HepG2 (cell line): ENCODE measurements at regions not wholly inside any gene's neighbourhood (a gene's known extent, or its start where the extent isn't known, plus 50 kb on each side); places are given as distances from the start of the nearest gene placed in this dataset.

ENCODE experiments used
- CTCF ChIP-seq: sonication (generic); formaldehyde crosslinking; IDR thresholded peaks from 2 replicates; pipeline ENCODE4 v1.5.0; 2020; ENCODE audit warnings: mild to moderate bottlenecking, missing genetic modification reagents, moderate library complexity
- ESRRA ChIP-seq: sonication (generic); formaldehyde crosslinking; IDR thresholded peaks from 2 replicates; pipeline ENCODE4 v1.5.1; 2020; ENCODE audit warnings: mild to moderate bottlenecking, low read depth, missing genetic modification reagents
- FOXJ3 ChIP-seq: sonication (generic); formaldehyde crosslinking; IDR thresholded peaks from 2 replicates; pipeline ENCODE4 v1.4.0; 2020; ENCODE audit warnings: missing genetic modification reagents, mild to moderate bottlenecking, borderline replicate concordance
- HIC2 ChIP-seq: sonication (generic); formaldehyde crosslinking; IDR thresholded peaks from 2 replicates; pipeline ENCODE4 v1.9.0; 2022; ENCODE audit warnings: low read depth, missing genetic modification reagents
- HMG20B ChIP-seq: conservative IDR thresholded peaks from 2 replicates; pipeline ENCODE4 v1.6.1; 2016; ENCODE audit warnings: missing genetic modification reagents, missing compliant biosample characterization
- MAFK ChIP-seq, 2 experiments: IDR thresholded peaks in 1 of 2; conservative IDR thresholded peaks in 1 of 2; 2 replicates each; pipeline ENCODE4 v1.6.1; 2011; ENCODE audit warnings: improper control_type of control experiment in 2 of 2, low read length in 2 of 2
- MED13 ChIP-seq: sonication (generic); formaldehyde crosslinking; IDR thresholded peaks from 2 replicates; pipeline ENCODE4 v1.5.0; 2020; ENCODE audit warnings: missing genetic modification reagents
- MXD1 ChIP-seq: sonication (generic); formaldehyde crosslinking; IDR thresholded peaks from 2 replicates; pipeline ENCODE4 v1.4.0; 2020; ENCODE audit warnings: mild to moderate bottlenecking, missing genetic modification reagents
- PCBP2 ChIP-seq: fragments of 200-400 bp; formaldehyde crosslinking; optimal IDR thresholded peaks from 2 replicates; pipeline ENCODE3; 2018; ENCODE audit warnings: low read length, low read depth; ENCODE audit not compliant: poor library complexity, severe bottlenecking
- ZFP36 ChIP-seq: fragments of 150-350 bp; IDR thresholded peaks from 2 replicates; pipeline ENCODE4 v1.6.1; 2018; ENCODE audit warnings: borderline replicate concordance, low read length, low read depth; ENCODE audit not compliant: partially characterized antibody
- ZNF136 ChIP-seq: sonication (generic); formaldehyde crosslinking; IDR thresholded peaks from 2 replicates; pipeline ENCODE4 v1.8.1; 2022; ENCODE audit warnings: low read depth, mild to moderate bottlenecking, moderate library complexity, missing genetic modification reagents
- ZNF335 ChIP-seq: sonication (generic); formaldehyde crosslinking; IDR thresholded peaks from 2 replicates; pipeline ENCODE4 v1.4.0; 2020; ENCODE audit warnings: missing genetic modification reagents
- ZNF878 ChIP-seq: sonication (generic); formaldehyde crosslinking; IDR thresholded peaks from 2 replicates; pipeline ENCODE4 v1.8.1; 2023; ENCODE audit warnings: mild to moderate bottlenecking, missing genetic modification reagents, moderate library complexity

- TF ChIP-seq HIC2 (CRISPR knock-in tag) (no peak), ZFP36 (no peak), FOXJ3 (CRISPR knock-in tag) (no peak), HMG20B (CRISPR knock-in tag) (no peak), CTCF (no peak), MED13 (no peak), ZNF136 (CRISPR knock-in tag) (no peak), ZNF335 (CRISPR knock-in tag) (no peak), ZNF878 (CRISPR knock-in tag) (no peak), MAFK (conservative IDR thresholded peaks at IDR 0.05 in 1 of 2, IDR thresholded peaks at IDR 0.05 in 1 of 2; ENCODE audit: low read length in 2 of 2) (no peak), MXD1 (CRISPR knock-in tag) (no peak), ESRRA (CRISPR knock-in tag) (no peak), PCBP2 (no peak)
These were observed 214.3 kb downstream of the ARRDC4 start for GRCh38 chr15:98174841-98175240.
